KMS-11 (cell line): ENCODE measurements at regions not wholly inside any gene's neighbourhood (a gene's known extent, or its start where the extent isn't known, plus 50 kb on each side); places are given as distances from the start of the nearest gene placed in this dataset.

Experiments
- H2AFZ ChIP-seq: fragments of 200-600 bp; sonication (generic); 2 replicates; pipeline ENCODE4 v1.6.1; 2016; ENCODE audit warnings: antibody characterized with exemption, mixed run types, low read depth
- H3K27ac ChIP-seq: fragments of 200-600 bp; sonication (generic); 2 replicates; pipeline ENCODE4 v1.6.1; 2016; ENCODE audit warnings: mild to moderate bottlenecking, mixed run types
- H3K27me3 ChIP-seq: fragments of 200-600 bp; sonication (generic); 2 replicates; pipeline ENCODE4 v1.6.1; 2017; ENCODE audit warnings: mild to moderate bottlenecking, low read depth, mixed run types, moderate library complexity; ENCODE audit not compliant: insufficient read depth
- H3K36me3 ChIP-seq: fragments of 200-600 bp; sonication (generic); 2 replicates; pipeline ENCODE4 v1.6.1; 2017; ENCODE audit warnings: mild to moderate bottlenecking, mixed run types; ENCODE audit not compliant: insufficient read depth
- H3K4me1 ChIP-seq: fragments of 200-600 bp; sonication (generic); 2 replicates; pipeline ENCODE4 v1.6.1; 2016; ENCODE audit warnings: mild to moderate bottlenecking, low read depth, mixed run types; ENCODE audit not compliant: poor library complexity, severe bottlenecking
- H3K4me2 ChIP-seq: fragments of 200-600 bp; sonication (generic); 2 replicates; pipeline ENCODE4 v1.7.0; 2016; ENCODE audit warnings: mild to moderate bottlenecking, mixed run types
- H3K4me3 ChIP-seq: fragments of 200-600 bp; sonication (generic); IDR thresholded peaks from 2 replicates; pipeline ENCODE4 v1.6.1; 2017; ENCODE audit warnings: low read depth, low read length, mixed read lengths; ENCODE audit not compliant: insufficient read depth
- H3K79me2 ChIP-seq: fragments of 200-600 bp; sonication (generic); 2 replicates; pipeline ENCODE4 v1.6.1; 2016; ENCODE audit warnings: low read depth, mixed run types; ENCODE audit not compliant: insufficient read depth
- H3K9ac ChIP-seq: fragments of 200-600 bp; sonication (generic); 2 replicates; pipeline ENCODE4 v1.6.1; 2016; ENCODE audit warnings: mild to moderate bottlenecking, mixed run types
- H4K20me1 ChIP-seq: fragments of 200-600 bp; sonication (generic); 2 replicates; pipeline ENCODE4 v1.6.1; 2016; ENCODE audit warnings: mild to moderate bottlenecking, mixed run types; ENCODE audit not compliant: insufficient read depth
- CTCF ChIP-seq: fragments of 200-600 bp; sonication (generic); conservative IDR thresholded peaks from 2 replicates; pipeline ENCODE4 v1.6.1; 2017; ENCODE audit warnings: low read depth, mild to moderate bottlenecking, antibody characterized with exemption, low read length, moderate library complexity, mixed read lengths

GRCh38 chr6:92072387-92072786, 1347.0 kb downstream of the EPHA7 start:
- Histone ChIP-seq H2AFZ (no peak overlapping the region), H3K79me2 (no peaks in the 10 kb centered on the region), H3K9ac (no peak overlapping the region), H3K4me1 (no peaks in the 10 kb centered on the region), H3K27me3 (no peaks in the 10 kb centered on the region), H3K4me3 (no peak overlapping the region), H4K20me1 (no peaks in the 10 kb centered on the region), H3K27ac (no peak overlapping the region), H3K4me2 (no peak overlapping the region), H3K36me3 (no peaks in the 10 kb centered on the region)
- no peak for TF ChIP-seq CTCF

GRCh38 chr6:92069781-92070180, 1349.6 kb downstream of the EPHA7 start:
- Histone ChIP-seq H2AFZ (no peak overlapping the region), H3K4me1 (no peaks in the 10 kb centered on the region), H3K4me3 (no peak overlapping the region), H3K36me3 (no peaks in the 10 kb centered on the region), H3K4me2 (no peak overlapping the region), H3K79me2 (no peaks in the 10 kb centered on the region), H3K27me3 (no peaks in the 10 kb centered on the region), H3K27ac (no peak overlapping the region), H3K9ac (no peak overlapping the region), H4K20me1 (no peaks in the 10 kb centered on the region)
- no peak for TF ChIP-seq CTCF

- Histone ChIP-seq H3K79me2 (no peaks in the 10 kb centered on the region), H3K9ac (no peak overlapping the region), H4K20me1 (no peaks in the 10 kb centered on the region), H3K36me3 (no peaks in the 10 kb centered on the region), H3K27me3 (no peaks in the 10 kb centered on the region), H3K4me3 (no peak overlapping the region), H3K4me1 (no peaks in the 10 kb centered on the region), H3K4me2 (no peak overlapping the region), H2AFZ (no peak overlapping the region), H3K27ac (no peak overlapping the region)
- TF ChIP-seq CTCF: no peak
Measured at GRCh38 chr6:92052513-92052912, 1366.8 kb downstream of the EPHA7 start.

GRCh38 chr6:92050216-92050615, 1369.1 kb downstream of the EPHA7 start:
- no peak overlapping the region for H3K4me3 ChIP-seq
- H3K9ac ChIP-seq: no peak overlapping the region
- no peaks in the 10 kb centered on the region for H4K20me1 ChIP-seq
- no peak overlapping the region for H2AFZ ChIP-seq
- H3K79me2 ChIP-seq: no peaks in the 10 kb centered on the region
- H3K27ac ChIP-seq: no peak overlapping the region
- H3K4me1 ChIP-seq: no peaks in the 10 kb centered on the region
- no peaks in the 10 kb centered on the region for H3K36me3 ChIP-seq
- no peaks in the 10 kb centered on the region for H3K27me3 ChIP-seq
- no peak overlapping the region for H3K4me2 ChIP-seq
- no peak for TF ChIP-seq CTCF

- Histone ChIP-seq H4K20me1 (no peaks in the 10 kb centered on the region), H3K4me1 (no peaks in the 10 kb centered on the region), H3K9ac (no peak overlapping the region), H3K27ac (no peak overlapping the region), H3K79me2 (no peaks in the 10 kb centered on the region), H3K27me3 (no peaks in the 10 kb centered on the region), H3K4me2 (no peak overlapping the region), H2AFZ (no peak overlapping the region), H3K4me3 (no peak overlapping the region), H3K36me3 (no peaks in the 10 kb centered on the region)
- TF ChIP-seq CTCF: no peak
Measured at GRCh38 chr6:92047860-92048259, 1371.5 kb downstream of the EPHA7 start.
